SK-N-SH treated with all-trans-retinoic acid at 6 μM for 48 hours (cell line): ENCODE measurements at regions not wholly inside any gene's neighbourhood (a gene's known extent, or its start where the extent isn't known, plus 50 kb on each side); places are given as distances from the start of the nearest gene placed in this dataset.
"Not testable (repeated sequence)": the region's sequence is repeated elsewhere in the genome, so short reads cannot be mapped to it uniquely, and the experiment has no call there.

ENCODE experiments used
- ATAC-seq: fragments of 200-7000 bp; cut with Tn5 transposase; 3 replicates; pipeline ENCODE4 v1.9.1; 2020; ENCODE audit warnings: mild to moderate bottlenecking, moderate library complexity
- BACH2 ChIP-seq: fragments of 250-450 bp; sonication (Bioruptor Pico); IDR thresholded peaks from 2 replicates; pipeline ENCODE4 v1.9.0; 2021; ENCODE audit warnings: mild to moderate bottlenecking, borderline replicate concordance
- CREB5 ChIP-seq: fragments of 250-450 bp; sonication (Bioruptor Pico); IDR thresholded peaks from 2 replicates; pipeline ENCODE4 v1.5.1; 2020; ENCODE audit warnings: low read depth, mild to moderate bottlenecking, moderate library complexity
- CSDC2 ChIP-seq: fragments of 250-450 bp; sonication (Bioruptor Pico); IDR thresholded peaks from 2 replicates; pipeline ENCODE4 v1.5.0; 2020; ENCODE audit warnings: mild to moderate bottlenecking, moderate library complexity
- ESRRG ChIP-seq: fragments of 250-450 bp; sonication (Bioruptor Pico); IDR thresholded peaks from 2 replicates; pipeline ENCODE4 v1.6.1; 2021; ENCODE audit warnings: mild to moderate bottlenecking
- GLIS3 ChIP-seq: fragments of 250-450 bp; sonication (Bioruptor Pico); IDR thresholded peaks from 2 replicates; pipeline ENCODE4 v1.5.0; 2020; ENCODE audit warnings: mild to moderate bottlenecking, moderate library complexity
- ISL1 ChIP-seq: fragments of 250-450 bp; sonication (Bioruptor Pico); IDR thresholded peaks from 2 replicates; pipeline ENCODE4 v2.1.2; 2022; ENCODE audit warnings: mild to moderate bottlenecking, moderate library complexity
- OSR1 ChIP-seq: fragments of 250-450 bp; sonication (Bioruptor Pico); IDR thresholded peaks from 2 replicates; pipeline ENCODE4 v1.8.0; 2022; ENCODE audit warnings: moderate library complexity, mild to moderate bottlenecking, inconsistent platforms
- POU6F1 ChIP-seq: fragments of 250-450 bp; sonication (Bioruptor Pico); IDR thresholded peaks from 2 replicates; pipeline ENCODE4 v1.8.0; 2021; ENCODE audit warnings: low read depth, mild to moderate bottlenecking, moderate library complexity, borderline replicate concordance
- PPARA ChIP-seq: fragments of 250-450 bp; sonication (Bioruptor Pico); IDR thresholded peaks from 2 replicates; pipeline ENCODE4 v1.5.0; 2020; ENCODE audit warnings: mild to moderate bottlenecking, borderline replicate concordance
- RARB ChIP-seq: fragments of 250-450 bp; sonication (Bioruptor Pico); IDR thresholded peaks from 2 replicates; pipeline ENCODE4 v1.8.0; 2021; ENCODE audit warnings: mild to moderate bottlenecking, moderate library complexity
- SNAI2 ChIP-seq: fragments of 250-450 bp; sonication (Bioruptor Pico); IDR thresholded peaks from 2 replicates; pipeline ENCODE4 v1.5.0; 2020; ENCODE audit warnings: mild to moderate bottlenecking, moderate library complexity
- TCF4 ChIP-seq: fragments of 250-450 bp; sonication (Bioruptor Pico); IDR thresholded peaks from 2 replicates; pipeline ENCODE4 v1.8.0; 2021; ENCODE audit warnings: mild to moderate bottlenecking, moderate library complexity, borderline replicate concordance
- TOX ChIP-seq: fragments of 250-450 bp; sonication (Bioruptor Pico); IDR thresholded peaks from 2 replicates; pipeline ENCODE4 v1.8.0; 2021; ENCODE audit warnings: mild to moderate bottlenecking, moderate library complexity, borderline replicate concordance
- ZC3H10 ChIP-seq: fragments of 250-450 bp; sonication (Bioruptor Pico); IDR thresholded peaks from 2 replicates; pipeline ENCODE4 v1.5.1; 2021; ENCODE audit warnings: mild to moderate bottlenecking, moderate library complexity
- ZFP30 ChIP-seq: fragments of 450-650 bp; formaldehyde crosslinking; IDR thresholded peaks from 2 replicates; pipeline ENCODE4 v1.5.0; 2022; ENCODE audit warnings: mild to moderate bottlenecking, moderate library complexity
- ZNF70 ChIP-seq: fragments of 450-650 bp; formaldehyde crosslinking; IDR thresholded peaks from 2 replicates; pipeline ENCODE4 v1.5.0; 2020; ENCODE audit warnings: mild to moderate bottlenecking, moderate library complexity
- ZNF8 ChIP-seq: fragments of 450-650 bp; formaldehyde crosslinking; IDR thresholded peaks from 2 replicates; pipeline ENCODE4 v1.5.0; 2020; ENCODE audit warnings: mild to moderate bottlenecking, moderate library complexity
- TF ChIP-seq, protein P1 (sequence below): fragments of 250-450 bp; sonication (Bioruptor Pico); IDR thresholded peaks from 2 replicates; pipeline ENCODE4 v1.8.0; 2020; ENCODE audit warnings: mild to moderate bottlenecking, moderate library complexity, borderline replicate concordance
- TF ChIP-seq, protein P2 (sequence below): fragments of 250-450 bp; sonication (Bioruptor Pico); IDR thresholded peaks from 2 replicates; pipeline ENCODE4 v1.5.0; 2020; ENCODE audit warnings: mild to moderate bottlenecking, moderate library complexity

DNA sequence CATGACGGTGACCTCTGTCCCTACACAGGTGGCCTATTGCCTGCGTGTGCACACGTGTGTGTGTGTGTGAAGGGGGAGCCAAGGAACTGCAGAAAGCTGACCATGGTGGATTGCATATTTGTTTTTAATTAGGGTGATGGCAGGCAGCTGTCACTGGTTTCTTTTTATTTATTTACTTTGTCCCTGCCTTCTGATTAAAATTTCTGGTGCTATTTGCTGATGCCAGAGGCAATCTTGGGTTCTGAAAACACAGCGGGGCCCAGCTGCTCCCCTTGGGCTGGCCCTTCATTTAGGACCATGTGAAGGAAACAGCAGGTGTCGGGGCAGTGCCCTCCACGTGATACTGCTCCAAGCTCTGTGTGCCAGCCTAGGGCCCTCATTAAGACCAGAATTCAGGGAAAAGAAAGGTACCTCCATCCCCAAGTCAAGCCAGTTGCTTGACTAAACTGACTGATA is 71.3 kb upstream of the PODXL start (continued):
- TF ChIP-seq POU6F1 (CRISPR knock-in tag) (no peak), ESRRG (CRISPR knock-in tag) (no peak), CREB5 (CRISPR knock-in tag) (no peak), ZNF8 (CRISPR knock-in tag) (no peak), TOX (CRISPR knock-in tag) (no peak), BACH2 (CRISPR knock-in tag) (no peak)
- TF ChIP-seq, protein P1, sequence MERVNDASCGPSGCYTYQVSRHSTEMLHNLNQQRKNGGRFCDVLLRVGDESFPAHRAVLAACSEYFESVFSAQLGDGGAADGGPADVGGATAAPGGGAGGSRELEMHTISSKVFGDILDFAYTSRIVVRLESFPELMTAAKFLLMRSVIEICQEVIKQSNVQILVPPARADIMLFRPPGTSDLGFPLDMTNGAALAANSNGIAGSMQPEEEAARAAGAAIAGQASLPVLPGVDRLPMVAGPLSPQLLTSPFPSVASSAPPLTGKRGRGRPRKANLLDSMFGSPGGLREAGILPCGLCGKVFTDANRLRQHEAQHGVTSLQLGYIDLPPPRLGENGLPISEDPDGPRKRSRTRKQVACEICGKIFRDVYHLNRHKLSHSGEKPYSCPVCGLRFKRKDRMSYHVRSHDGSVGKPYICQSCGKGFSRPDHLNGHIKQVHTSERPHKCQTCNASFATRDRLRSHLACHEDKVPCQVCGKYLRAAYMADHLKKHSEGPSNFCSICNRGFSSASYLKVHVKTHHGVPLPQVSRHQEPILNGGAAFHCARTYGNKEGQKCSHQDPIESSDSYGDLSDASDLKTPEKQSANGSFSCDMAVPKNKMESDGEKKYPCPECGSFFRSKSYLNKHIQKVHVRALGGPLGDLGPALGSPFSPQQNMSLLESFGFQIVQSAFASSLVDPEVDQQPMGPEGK (CRISPR knock-in tag): no peak

GRCh38 chr7:131626643-131627042 is 70.2 kb upstream of the PODXL start:
- no peak for ATAC-seq
- TF ChIP-seq GLIS3: no peak
- TF ChIP-seq, protein P1 (CRISPR knock-in tag): no peak
- no peak for TF ChIP-seq TCF4 (CRISPR knock-in tag)
- TF ChIP-seq POU6F1 (CRISPR knock-in tag): no peak
- TF ChIP-seq ZFP30 (CRISPR knock-in tag): no peak
- TF ChIP-seq BACH2 (CRISPR knock-in tag): no peak
- TF ChIP-seq, protein P2, sequence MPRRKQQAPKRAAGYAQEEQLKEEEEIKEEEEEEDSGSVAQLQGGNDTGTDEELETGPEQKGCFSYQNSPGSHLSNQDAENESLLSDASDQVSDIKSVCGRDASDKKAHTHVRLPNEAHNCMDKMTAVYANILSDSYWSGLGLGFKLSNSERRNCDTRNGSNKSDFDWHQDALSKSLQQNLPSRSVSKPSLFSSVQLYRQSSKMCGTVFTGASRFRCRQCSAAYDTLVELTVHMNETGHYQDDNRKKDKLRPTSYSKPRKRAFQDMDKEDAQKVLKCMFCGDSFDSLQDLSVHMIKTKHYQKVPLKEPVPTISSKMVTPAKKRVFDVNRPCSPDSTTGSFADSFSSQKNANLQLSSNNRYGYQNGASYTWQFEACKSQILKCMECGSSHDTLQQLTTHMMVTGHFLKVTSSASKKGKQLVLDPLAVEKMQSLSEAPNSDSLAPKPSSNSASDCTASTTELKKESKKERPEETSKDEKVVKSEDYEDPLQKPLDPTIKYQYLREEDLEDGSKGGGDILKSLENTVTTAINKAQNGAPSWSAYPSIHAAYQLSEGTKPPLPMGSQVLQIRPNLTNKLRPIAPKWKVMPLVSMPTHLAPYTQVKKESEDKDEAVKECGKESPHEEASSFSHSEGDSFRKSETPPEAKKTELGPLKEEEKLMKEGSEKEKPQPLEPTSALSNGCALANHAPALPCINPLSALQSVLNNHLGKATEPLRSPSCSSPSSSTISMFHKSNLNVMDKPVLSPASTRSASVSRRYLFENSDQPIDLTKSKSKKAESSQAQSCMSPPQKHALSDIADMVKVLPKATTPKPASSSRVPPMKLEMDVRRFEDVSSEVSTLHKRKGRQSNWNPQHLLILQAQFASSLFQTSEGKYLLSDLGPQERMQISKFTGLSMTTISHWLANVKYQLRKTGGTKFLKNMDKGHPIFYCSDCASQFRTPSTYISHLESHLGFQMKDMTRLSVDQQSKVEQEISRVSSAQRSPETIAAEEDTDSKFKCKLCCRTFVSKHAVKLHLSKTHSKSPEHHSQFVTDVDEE: no peak
- TF ChIP-seq OSR1 (CRISPR knock-in tag): no peak
- TF ChIP-seq ZC3H10 (CRISPR knock-in tag): no peak
- no peak for TF ChIP-seq TOX (CRISPR knock-in tag)
- TF ChIP-seq ISL1 (CRISPR knock-in tag): no peak
- no peak for TF ChIP-seq RARB
- TF ChIP-seq PPARA (CRISPR knock-in tag): no peak
- TF ChIP-seq CSDC2: no peak
- no peak for TF ChIP-seq SNAI2 (CRISPR knock-in tag)
- TF ChIP-seq ZNF8 (CRISPR knock-in tag): no peak

DNA sequence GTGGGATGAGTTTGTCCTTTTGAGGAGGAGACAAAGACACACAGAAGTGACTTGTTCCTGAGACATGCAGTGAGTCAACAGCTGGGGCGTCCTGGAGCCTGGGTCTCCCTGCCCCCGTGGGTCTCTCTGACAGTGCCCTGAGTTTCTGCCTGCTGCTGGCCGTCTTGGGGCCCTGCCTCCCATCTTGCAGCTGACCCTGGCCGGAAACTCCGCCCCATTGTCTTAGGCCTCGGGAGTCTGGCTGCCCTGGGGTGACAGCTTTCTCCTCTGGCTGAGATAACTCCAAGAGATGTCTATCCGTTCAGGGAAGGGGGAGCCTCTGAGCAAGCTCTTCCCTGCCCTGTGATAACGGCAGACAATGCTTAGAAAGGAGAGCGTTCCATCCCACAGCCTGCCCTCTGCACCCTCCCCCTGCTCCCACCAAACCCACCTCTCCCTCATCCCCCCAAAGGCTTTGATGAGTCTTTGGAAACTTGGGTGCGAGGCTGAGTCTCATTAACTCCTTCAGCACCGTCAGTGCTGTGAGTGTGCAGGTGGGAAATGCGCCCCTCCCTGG is 69.5 kb upstream of the PODXL start:
- TF ChIP-seq ZC3H10 (CRISPR knock-in tag) (no peak), TOX (CRISPR knock-in tag) (no peak), ZFP30 (CRISPR knock-in tag) (no peak), GLIS3 (no peak), SNAI2 (CRISPR knock-in tag) (no peak), PPARA (CRISPR knock-in tag) (no peak), ZNF70 (no peak), TCF4 (CRISPR knock-in tag) (no peak)
- TF ChIP-seq, protein P1 (CRISPR knock-in tag): no peak
- TF ChIP-seq, protein P2: no peak
- peak; percentile 87 for ATAC-seq

DNA sequence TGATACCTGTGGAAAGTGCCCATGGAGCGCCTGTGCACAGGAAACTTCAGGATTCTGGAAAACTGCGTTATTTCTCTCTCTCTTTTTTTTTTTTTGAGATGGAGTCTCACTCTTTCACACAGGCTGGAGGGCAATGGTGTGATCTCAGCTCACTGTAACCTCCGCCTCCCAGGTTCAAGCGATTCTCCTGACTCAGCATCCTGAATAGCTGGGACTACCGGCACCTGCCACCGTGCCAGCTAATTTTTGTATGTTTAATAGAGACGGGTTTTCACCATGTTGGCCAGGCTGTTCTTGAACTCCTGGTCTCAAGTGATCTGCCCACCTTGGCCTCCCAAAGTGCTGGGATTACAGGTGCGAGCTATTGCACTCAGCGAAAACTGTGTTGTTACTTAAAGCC is 68.9 kb upstream of the PODXL start:
- ATAC-seq: not testable (repeated sequence)
